K562 (cell line): ENCODE measurements at regions not wholly inside any gene's neighbourhood (a gene's known extent, or its start where the extent isn't known, plus 50 kb on each side); places are given as distances from the start of the nearest gene placed in this dataset.
A peak's percentile ranks its signal among the peaks of the same experiment; 100 is the strongest.

ENCODE experiments used
- DDX20 ChIP-seq: fragments of 450-650 bp; IDR thresholded peaks from 2 replicates; pipeline ENCODE4 v1.6.1; 2016; ENCODE audit warnings: missing genetic modification characterization, low read depth, mild to moderate bottlenecking, missing compliant biosample characterization, moderate library complexity
- ETV1 ChIP-seq: fragments of 450-650 bp; conservative IDR thresholded peaks from 2 replicates; pipeline ENCODE4 v1.6.1; 2016; ENCODE audit warnings: missing genetic modification characterization, control low read depth, low read depth, missing compliant biosample characterization
- GABPB1 ChIP-seq: sonication (generic); formaldehyde crosslinking; IDR thresholded peaks from 2 replicates; pipeline ENCODE4 v1.8.0; 2022; ENCODE audit warnings: mild to moderate bottlenecking, missing genetic modification reagents
- HNRNPH1 ChIP-seq: fragments of 200-400 bp; formaldehyde crosslinking; optimal IDR thresholded peaks from 2 replicates; pipeline ENCODE3; 2017; ENCODE audit warnings: low read depth, mild to moderate bottlenecking, low read length, moderate library complexity
- HNRNPL ChIP-seq: fragments of 200-400 bp; formaldehyde crosslinking; IDR thresholded peaks from 2 replicates; pipeline ENCODE4 v1.6.1; 2017; ENCODE audit warnings: low read depth, mild to moderate bottlenecking, low read length
- NFE2 ChIP-seq: IDR thresholded peaks from 2 replicates; pipeline ENCODE4 v1.6.1; 2014; ENCODE audit warnings: antibody characterized with exemption, low read depth
- PHTF2 ChIP-seq: fragments of 250-450 bp; sonication (Bioruptor Pico); IDR thresholded peaks from 2 replicates; pipeline ENCODE4 v1.5.0; 2021; ENCODE audit warnings: mild to moderate bottlenecking
- SUPT5H ChIP-seq: fragments of 450-650 bp; IDR thresholded peaks from 2 replicates; pipeline ENCODE4 v1.6.1; 2016
- TEAD2 ChIP-seq: fragments of 450-650 bp; IDR thresholded peaks from 2 replicates; pipeline ENCODE4 v1.6.1; 2016; ENCODE audit warnings: missing genetic modification characterization, control low read depth, missing compliant biosample characterization
- TSC22D4 ChIP-seq: fragments of 450-650 bp; IDR thresholded peaks from 2 replicates; pipeline ENCODE4 v1.6.1; 2016; ENCODE audit warnings: missing genetic modification characterization, missing biosample characterization, control low read depth
- ZNF324 ChIP-seq: fragments of 250-450 bp; sonication (Bioruptor Pico); IDR thresholded peaks from 2 replicates; pipeline ENCODE4 v1.4.0; 2020; ENCODE audit warnings: mild to moderate bottlenecking
- TF ChIP-seq, protein P1 (sequence below): sonication (generic); formaldehyde crosslinking; IDR thresholded peaks from 2 replicates; pipeline ENCODE4 v1.8.0; 2023; ENCODE audit warnings: missing genetic modification reagents, mild to moderate bottlenecking, borderline replicate concordance
- TF ChIP-seq, protein P2 (sequence below): sonication (generic); formaldehyde crosslinking; IDR thresholded peaks from 2 replicates; pipeline ENCODE4 v1.9.0; 2022; ENCODE audit warnings: mild to moderate bottlenecking, missing genetic modification reagents
- TF ChIP-seq, protein P3 (sequence below): fragments of 250-450 bp; sonication (Bioruptor Pico); IDR thresholded peaks from 2 replicates; pipeline ENCODE4 v1.8.0; 2021; ENCODE audit warnings: borderline replicate concordance, mild to moderate bottlenecking, moderate library complexity; ENCODE audit not compliant: poor library complexity, severe bottlenecking
- TF ChIP-seq, protein P4 (sequence below): fragments of 250-450 bp; sonication (Bioruptor Pico); IDR thresholded peaks from 2 replicates; pipeline ENCODE4 v1.5.0; 2021
- TF ChIP-seq, protein P5 (sequence below): IDR thresholded peaks from 2 replicates; pipeline ENCODE4 v1.6.1; 2012; ENCODE audit warnings: low read depth, low read length, improper control_type of control experiment, borderline replicate concordance
- TF ChIP-seq, protein P6 (sequence below): sonication (generic); formaldehyde crosslinking; IDR thresholded peaks from 2 replicates; pipeline ENCODE4 v1.8.0; 2022; ENCODE audit warnings: mild to moderate bottlenecking, missing genetic modification reagents

DNA sequence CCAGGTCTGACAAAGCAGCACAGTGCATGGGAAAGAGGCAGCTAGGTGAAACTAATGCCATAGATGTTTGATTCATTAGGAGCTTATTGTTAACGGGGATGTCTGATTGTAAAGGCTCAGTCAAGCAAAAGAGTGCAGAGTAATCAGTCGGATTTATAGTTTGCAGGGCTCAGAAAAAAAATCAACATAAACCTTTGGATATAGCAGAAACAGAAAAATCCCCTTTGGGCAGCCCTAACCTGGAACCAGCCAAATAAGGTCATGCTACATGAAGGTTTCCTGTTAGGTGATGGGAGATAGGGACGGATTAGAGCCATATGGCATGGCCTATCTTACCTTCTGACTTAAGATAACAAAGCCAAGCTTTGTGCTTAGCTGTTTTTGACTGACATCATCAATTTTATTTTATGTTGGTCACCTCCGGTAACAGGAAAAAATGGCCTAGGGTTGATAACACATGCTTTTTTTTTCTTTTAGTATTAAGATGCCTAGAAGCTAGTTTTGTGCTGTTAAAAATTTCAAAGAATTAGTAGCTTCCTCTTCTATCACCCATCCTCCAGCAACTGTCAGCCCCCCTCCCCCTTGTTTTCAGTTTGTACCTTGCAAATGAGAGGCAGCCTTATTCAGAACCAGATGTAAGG lies 60.7 kb upstream of the ZEB2 start (continued):
- TF ChIP-seq, protein P1, sequence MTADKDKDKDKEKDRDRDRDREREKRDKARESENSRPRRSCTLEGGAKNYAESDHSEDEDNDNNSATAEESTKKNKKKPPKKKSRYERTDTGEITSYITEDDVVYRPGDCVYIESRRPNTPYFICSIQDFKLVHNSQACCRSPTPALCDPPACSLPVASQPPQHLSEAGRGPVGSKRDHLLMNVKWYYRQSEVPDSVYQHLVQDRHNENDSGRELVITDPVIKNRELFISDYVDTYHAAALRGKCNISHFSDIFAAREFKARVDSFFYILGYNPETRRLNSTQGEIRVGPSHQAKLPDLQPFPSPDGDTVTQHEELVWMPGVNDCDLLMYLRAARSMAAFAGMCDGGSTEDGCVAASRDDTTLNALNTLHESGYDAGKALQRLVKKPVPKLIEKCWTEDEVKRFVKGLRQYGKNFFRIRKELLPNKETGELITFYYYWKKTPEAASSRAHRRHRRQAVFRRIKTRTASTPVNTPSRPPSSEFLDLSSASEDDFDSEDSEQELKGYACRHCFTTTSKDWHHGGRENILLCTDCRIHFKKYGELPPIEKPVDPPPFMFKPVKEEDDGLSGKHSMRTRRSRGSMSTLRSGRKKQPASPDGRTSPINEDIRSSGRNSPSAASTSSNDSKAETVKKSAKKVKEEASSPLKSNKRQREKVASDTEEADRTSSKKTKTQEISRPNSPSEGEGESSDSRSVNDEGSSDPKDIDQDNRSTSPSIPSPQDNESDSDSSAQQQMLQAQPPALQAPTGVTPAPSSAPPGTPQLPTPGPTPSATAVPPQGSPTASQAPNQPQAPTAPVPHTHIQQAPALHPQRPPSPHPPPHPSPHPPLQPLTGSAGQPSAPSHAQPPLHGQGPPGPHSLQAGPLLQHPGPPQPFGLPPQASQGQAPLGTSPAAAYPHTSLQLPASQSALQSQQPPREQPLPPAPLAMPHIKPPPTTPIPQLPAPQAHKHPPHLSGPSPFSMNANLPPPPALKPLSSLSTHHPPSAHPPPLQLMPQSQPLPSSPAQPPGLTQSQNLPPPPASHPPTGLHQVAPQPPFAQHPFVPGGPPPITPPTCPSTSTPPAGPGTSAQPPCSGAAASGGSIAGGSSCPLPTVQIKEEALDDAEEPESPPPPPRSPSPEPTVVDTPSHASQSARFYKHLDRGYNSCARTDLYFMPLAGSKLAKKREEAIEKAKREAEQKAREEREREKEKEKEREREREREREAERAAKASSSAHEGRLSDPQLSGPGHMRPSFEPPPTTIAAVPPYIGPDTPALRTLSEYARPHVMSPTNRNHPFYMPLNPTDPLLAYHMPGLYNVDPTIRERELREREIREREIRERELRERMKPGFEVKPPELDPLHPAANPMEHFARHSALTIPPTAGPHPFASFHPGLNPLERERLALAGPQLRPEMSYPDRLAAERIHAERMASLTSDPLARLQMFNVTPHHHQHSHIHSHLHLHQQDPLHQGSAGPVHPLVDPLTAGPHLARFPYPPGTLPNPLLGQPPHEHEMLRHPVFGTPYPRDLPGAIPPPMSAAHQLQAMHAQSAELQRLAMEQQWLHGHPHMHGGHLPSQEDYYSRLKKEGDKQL: no peak
- TF ChIP-seq NFE2: peak; percentile 67
- no peak for TF ChIP-seq GABPB1
- TF ChIP-seq, protein P2, sequence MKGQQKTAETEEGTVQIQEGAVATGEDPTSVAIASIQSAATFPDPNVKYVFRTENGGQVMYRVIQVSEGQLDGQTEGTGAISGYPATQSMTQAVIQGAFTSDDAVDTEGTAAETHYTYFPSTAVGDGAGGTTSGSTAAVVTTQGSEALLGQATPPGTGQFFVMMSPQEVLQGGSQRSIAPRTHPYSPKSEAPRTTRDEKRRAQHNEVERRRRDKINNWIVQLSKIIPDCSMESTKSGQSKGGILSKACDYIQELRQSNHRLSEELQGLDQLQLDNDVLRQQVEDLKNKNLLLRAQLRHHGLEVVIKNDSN: no peak
- no peak for TF ChIP-seq SUPT5H
- TF ChIP-seq TSC22D4 (tag): no peak
- TF ChIP-seq, protein P3, sequence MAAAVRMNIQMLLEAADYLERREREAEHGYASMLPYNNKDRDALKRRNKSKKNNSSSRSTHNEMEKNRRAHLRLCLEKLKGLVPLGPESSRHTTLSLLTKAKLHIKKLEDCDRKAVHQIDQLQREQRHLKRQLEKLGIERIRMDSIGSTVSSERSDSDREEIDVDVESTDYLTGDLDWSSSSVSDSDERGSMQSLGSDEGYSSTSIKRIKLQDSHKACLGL (CRISPR knock-in tag): no peak
- TF ChIP-seq, protein P4, sequence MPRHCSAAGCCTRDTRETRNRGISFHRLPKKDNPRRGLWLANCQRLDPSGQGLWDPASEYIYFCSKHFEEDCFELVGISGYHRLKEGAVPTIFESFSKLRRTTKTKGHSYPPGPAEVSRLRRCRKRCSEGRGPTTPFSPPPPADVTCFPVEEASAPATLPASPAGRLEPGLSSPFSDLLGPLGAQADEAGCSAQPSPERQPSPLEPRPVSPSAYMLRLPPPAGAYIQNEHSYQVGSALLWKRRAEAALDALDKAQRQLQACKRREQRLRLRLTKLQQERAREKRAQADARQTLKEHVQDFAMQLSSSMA (CRISPR knock-in tag): no peak
- TF ChIP-seq, protein P5, sequence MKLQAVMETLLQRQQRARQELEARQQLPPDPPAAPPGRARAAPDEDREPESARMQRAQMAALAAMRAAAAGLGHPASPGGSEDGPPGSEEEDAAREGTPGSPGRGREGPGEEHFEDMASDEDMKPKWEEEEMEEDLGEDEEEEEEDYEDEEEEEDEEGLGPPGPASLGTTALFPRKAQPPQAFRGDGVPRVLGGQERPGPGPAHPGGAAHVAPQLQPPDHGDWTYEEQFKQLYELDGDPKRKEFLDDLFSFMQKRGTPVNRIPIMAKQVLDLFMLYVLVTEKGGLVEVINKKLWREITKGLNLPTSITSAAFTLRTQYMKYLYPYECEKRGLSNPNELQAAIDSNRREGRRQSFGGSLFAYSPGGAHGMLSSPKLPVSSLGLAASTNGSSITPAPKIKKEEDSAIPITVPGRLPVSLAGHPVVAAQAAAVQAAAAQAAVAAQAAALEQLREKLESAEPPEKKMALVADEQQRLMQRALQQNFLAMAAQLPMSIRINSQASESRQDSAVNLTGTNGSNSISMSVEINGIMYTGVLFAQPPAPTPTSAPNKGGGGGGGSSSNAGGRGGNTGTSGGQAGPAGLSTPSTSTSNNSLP: peak; percentile 83; the same call in 1 of the 2 replicates
- no peak for TF ChIP-seq DDX20 (tag)
- TF ChIP-seq HNRNPL: no peak
- TF ChIP-seq ZNF324 (CRISPR knock-in tag): no peak
- no peak for TF ChIP-seq TEAD2 (tag)
- TF ChIP-seq PHTF2 (CRISPR knock-in tag): no peak
- no peak for TF ChIP-seq HNRNPH1
- TF ChIP-seq ETV1 (tag): peak; percentile 88
- TF ChIP-seq, protein P6, sequence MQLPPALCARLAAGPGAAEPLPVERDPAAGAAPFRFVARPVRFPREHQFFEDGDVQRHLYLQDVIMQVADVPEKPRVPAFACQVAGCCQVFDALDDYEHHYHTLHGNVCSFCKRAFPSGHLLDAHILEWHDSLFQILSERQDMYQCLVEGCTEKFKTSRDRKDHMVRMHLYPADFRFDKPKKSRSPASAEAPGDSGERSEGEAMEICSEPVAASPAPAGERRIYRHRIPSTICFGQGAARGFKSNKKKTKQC (CRISPR knock-in tag): no peak
